ENCODE measurements at regions not wholly inside any gene's neighbourhood (a gene's known extent, or its start where the extent isn't known, plus 50 kb on each side); places are given as distances from the start of the nearest gene placed in this dataset.
"Not testable (repeated sequence)": the region's sequence is repeated elsewhere in the genome, so short reads cannot be mapped to it uniquely, and the experiment has no call there.

DNA sequence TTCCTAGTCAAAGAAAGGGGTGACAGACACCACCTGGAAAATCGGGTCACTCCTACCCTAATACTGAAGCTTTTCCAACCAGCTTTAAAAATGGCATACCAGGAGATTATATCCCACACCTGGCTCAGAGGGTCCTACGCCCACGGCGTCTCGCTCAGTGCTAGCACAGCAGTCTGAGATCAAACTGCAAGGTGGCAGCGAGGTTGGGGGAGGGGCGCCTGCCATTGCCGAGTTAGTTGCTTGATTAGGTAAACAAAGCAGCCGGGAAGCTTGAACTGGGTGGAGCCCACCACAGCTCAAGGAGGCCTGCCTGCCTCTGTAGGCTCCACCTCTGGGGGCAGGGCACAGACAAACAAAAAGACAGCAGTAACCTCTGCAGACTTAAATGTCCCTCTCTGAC, 127.1 kb downstream of the NXPE2 start:
- not testable (repeated sequence) for TF ChIP-seq CTCF (conservative IDR thresholded peaks at IDR 0.05; ENCODE audit: low read depth, low read length); EZH2 (IDR thresholded peaks at IDR 0.05; ENCODE audit: low read length, unreplicated experiment); EZH2phosphoT487 (IDR thresholded peaks at IDR 0.05; ENCODE audit: borderline replicate concordance, low read length)

Measured in PC-3 (cell line).